K562 (cell line): ENCODE measurements at regions not wholly inside any gene's neighbourhood (a gene's known extent, or its start where the extent isn't known, plus 50 kb on each side); places are given as distances from the start of the nearest gene placed in this dataset.

Source experiments
- ATAC-seq: fragments of 200-7000 bp; cut with Tn5 transposase; 3 replicates; pipeline ENCODE4 v1.9.1; 2020; ENCODE audit warnings: moderate library complexity
- BruUV-seq: library from RNA; stranded (reverse); fragments of 400-500 nt; replicated peaks from 2 replicates; lab custom pipeline; 2021; lab: Mats Ljungman, UMichigan
- CTCF ChIA-PET: fragments of 300-600 bp; formaldehyde crosslinking; extraction: SDS; loops from one replicate; lab custom pipeline; 2021; ENCODE audit warnings: low intra/inter-chr PET ratio; lab: Yijun Ruan, JAX
- POLR2A ChIA-PET: fragments of 300-600, 350-650 bp; sonication (Branson Sonifier 250); formaldehyde crosslinking; extraction: SDS; loops from one replicate; lab custom pipeline; 2021; ENCODE audit warnings: antibody characterized with exemption, inconsistent platforms; lab: Yijun Ruan, JAX
- DNase-seq, 4 experiments: peaks; one replicate each; pipeline versions ENCODE4 v3.0.0 to v3.0.0-alpha.2; 2011 to 2018; ENCODE audit warnings: low spot score in 3 of 4, mixed read lengths in 3 of 4; ENCODE audit errors: extremely low read depth in 1 of 4
- FAIRE-seq: peaks from 2 replicates; lab custom pipeline; 2011; peaks lifted over from hg19 to GRCh38; lab: Jason Lieb, UNC
- H2AFZ ChIP-seq: 2 replicates; pipeline ENCODE4 v1.6.0; 2011; ENCODE audit warnings: low read depth, low read length, control low read depth, inconsistent platforms
- H3K27ac ChIP-seq: fragments of 200-600 bp; 3 replicates; pipeline ENCODE4 v1.8.0; 2011; ENCODE audit warnings: low read depth, mild to moderate bottlenecking, control low read depth, inconsistent platforms, low read length, moderate library complexity, mixed read lengths; ENCODE audit errors: extremely low read depth
- H3K27me3 ChIP-seq, 2 experiments: fragments of 300-600 bp in 1 of 2; 2 replicates in 1 of 2; 3 replicates in 1 of 2; pipeline versions ENCODE4 v1.6.0 to v1.8.0; 2011; ENCODE audit warnings: inconsistent platforms in 2 of 2, low read length in 2 of 2, mild to moderate bottlenecking in 1 of 2, mixed read lengths in 1 of 2, moderate library complexity in 1 of 2; ENCODE audit not compliant: control insufficient read depth in 2 of 2, insufficient read depth in 2 of 2
- H3K36me3 ChIP-seq: fragments of 300-600 bp; 3 replicates; pipeline ENCODE4 v1.8.0; 2011; ENCODE audit warnings: mild to moderate bottlenecking, low read length, inconsistent platforms; ENCODE audit not compliant: control insufficient read depth, insufficient read depth
- H3K4me1 ChIP-seq, 2 experiments: fragments of 200-600 bp in 1 of 2; replicated peaks in 1 of 2; 2 replicates in 1 of 2; 3 replicates in 1 of 2; pipeline versions ENCODE4 v1.5.1 to v1.8.0; 2011; ENCODE audit warnings: inconsistent platforms in 2 of 2, low read length in 2 of 2, mild to moderate bottlenecking in 1 of 2, mixed read lengths in 1 of 2, moderate library complexity in 1 of 2; ENCODE audit not compliant: control insufficient read depth in 2 of 2, insufficient read depth in 2 of 2
- H3K4me2 ChIP-seq: 2 replicates; pipeline ENCODE4 v1.6.1; 2011; ENCODE audit warnings: low read length, control low read depth, inconsistent platforms, mixed read lengths; ENCODE audit not compliant: insufficient read depth
- H3K4me3 ChIP-seq: fragments of 200-600 bp; sonication (generic), shearing (Covaris generic); 2 replicates; pipeline ENCODE4 v1.5.1; 2016; ENCODE audit warnings: control low read depth, inconsistent platforms
- H3K79me2 ChIP-seq: fragments of 200-600 bp; 3 replicates; pipeline ENCODE4 v1.8.0; 2011; ENCODE audit warnings: low read length, inconsistent platforms; ENCODE audit not compliant: control insufficient read depth, insufficient read depth
- H3K9ac ChIP-seq, 2 experiments: 2 replicates each; pipeline versions ENCODE4 v1.6.0 to v1.6.1; 2011; ENCODE audit warnings: low read depth in 2 of 2, low read length in 2 of 2, control low read depth in 1 of 2, inconsistent platforms in 1 of 2, mild to moderate bottlenecking in 1 of 2, mixed read lengths in 1 of 2; ENCODE audit not compliant: insufficient read depth in 1 of 2
- H3K9me1 ChIP-seq: one replicate; pipeline ENCODE4 v1.6.0; 2011; ENCODE audit warnings: inconsistent platforms, mild to moderate bottlenecking, low read length, moderate library complexity; ENCODE audit not compliant: control insufficient read depth, insufficient read depth
- H3K9me3 ChIP-seq: replicated peaks from 2 replicates; pipeline ENCODE4 v1.5.1; 2011; ENCODE audit warnings: low read depth, low read length, inconsistent platforms; ENCODE audit not compliant: control insufficient read depth, insufficient read depth
- H4K20me1 ChIP-seq: replicated peaks from 2 replicates; pipeline ENCODE4 v1.6.1; 2011; ENCODE audit warnings: low read length, inconsistent platforms, mixed read lengths; ENCODE audit not compliant: control insufficient read depth, insufficient read depth
- MTA1 ChIP-seq: fragments of 450-650 bp; IDR thresholded peaks from 2 replicates; pipeline ENCODE4 v1.6.1; 2017; ENCODE audit warnings: borderline replicate concordance
- NFIC ChIP-seq: fragments of 450-650 bp; IDR thresholded peaks from 2 replicates; pipeline ENCODE4 v1.6.1; 2017; ENCODE audit warnings: mild to moderate bottlenecking, inconsistent platforms
- POLR2G ChIP-seq: fragments of 200-400 bp; formaldehyde crosslinking; IDR thresholded peaks from 2 replicates; pipeline ENCODE4 v1.6.1; 2017; ENCODE audit warnings: low read depth, mild to moderate bottlenecking, antibody characterized with exemption, low read length, moderate library complexity
- whole genome bisulfite sequencing: fragments of 100-300 bp; shearing (Covaris generic); methylation state at CpG from one replicate; pipeline ENCODE4 v1.1.6; 2016; ENCODE audit warnings: low coverage, mixed read lengths; ENCODE audit not compliant: insufficient coverage; ENCODE audit errors: missing lambda C conversion rate; 5-methylcytosine and 5-hydroxymethylcytosine counted together
- in situ Hi-C: fragments of 300-500 bp; cut with MboI; formaldehyde crosslinking; loops from 4 replicates; pipeline ENCODE4 v1.15.0; 2018; ENCODE audit warnings: inconsistent platforms, mixed read lengths
- intact Hi-C: fragments of 100-400 bp; cut with micrococcal nuclease; formaldehyde crosslinking; loops from 2 replicates; pipeline ENCODE4 v1.14.2; 2022
- TF ChIP-seq, protein P1 (sequence below): sonication (generic); formaldehyde crosslinking; IDR thresholded peaks from 2 replicates; pipeline ENCODE4 v1.8.0; 2023; ENCODE audit warnings: missing genetic modification reagents, mild to moderate bottlenecking, borderline replicate concordance

DNA sequence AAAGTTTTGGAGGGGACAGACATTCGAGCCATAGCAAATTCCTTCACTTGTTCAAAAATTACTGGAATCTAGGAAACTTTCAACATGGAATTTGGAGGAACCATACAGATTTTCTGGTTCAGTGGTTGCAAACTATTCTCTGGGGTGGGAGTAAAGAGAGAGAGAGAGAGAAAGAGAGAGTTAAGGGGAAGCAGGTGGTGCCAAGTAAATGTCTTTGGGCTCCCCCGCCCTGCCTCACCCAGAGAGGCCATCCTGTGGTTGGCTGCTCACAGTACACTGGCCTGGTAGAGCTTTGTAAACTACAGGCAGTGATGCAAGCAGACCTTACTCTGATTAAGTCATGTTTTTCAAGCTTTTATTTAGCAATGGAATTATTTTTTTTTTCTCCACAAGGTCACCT is 82.6 kb downstream of the ADAMTS15 start (continued):
- TF ChIP-seq, protein P1, sequence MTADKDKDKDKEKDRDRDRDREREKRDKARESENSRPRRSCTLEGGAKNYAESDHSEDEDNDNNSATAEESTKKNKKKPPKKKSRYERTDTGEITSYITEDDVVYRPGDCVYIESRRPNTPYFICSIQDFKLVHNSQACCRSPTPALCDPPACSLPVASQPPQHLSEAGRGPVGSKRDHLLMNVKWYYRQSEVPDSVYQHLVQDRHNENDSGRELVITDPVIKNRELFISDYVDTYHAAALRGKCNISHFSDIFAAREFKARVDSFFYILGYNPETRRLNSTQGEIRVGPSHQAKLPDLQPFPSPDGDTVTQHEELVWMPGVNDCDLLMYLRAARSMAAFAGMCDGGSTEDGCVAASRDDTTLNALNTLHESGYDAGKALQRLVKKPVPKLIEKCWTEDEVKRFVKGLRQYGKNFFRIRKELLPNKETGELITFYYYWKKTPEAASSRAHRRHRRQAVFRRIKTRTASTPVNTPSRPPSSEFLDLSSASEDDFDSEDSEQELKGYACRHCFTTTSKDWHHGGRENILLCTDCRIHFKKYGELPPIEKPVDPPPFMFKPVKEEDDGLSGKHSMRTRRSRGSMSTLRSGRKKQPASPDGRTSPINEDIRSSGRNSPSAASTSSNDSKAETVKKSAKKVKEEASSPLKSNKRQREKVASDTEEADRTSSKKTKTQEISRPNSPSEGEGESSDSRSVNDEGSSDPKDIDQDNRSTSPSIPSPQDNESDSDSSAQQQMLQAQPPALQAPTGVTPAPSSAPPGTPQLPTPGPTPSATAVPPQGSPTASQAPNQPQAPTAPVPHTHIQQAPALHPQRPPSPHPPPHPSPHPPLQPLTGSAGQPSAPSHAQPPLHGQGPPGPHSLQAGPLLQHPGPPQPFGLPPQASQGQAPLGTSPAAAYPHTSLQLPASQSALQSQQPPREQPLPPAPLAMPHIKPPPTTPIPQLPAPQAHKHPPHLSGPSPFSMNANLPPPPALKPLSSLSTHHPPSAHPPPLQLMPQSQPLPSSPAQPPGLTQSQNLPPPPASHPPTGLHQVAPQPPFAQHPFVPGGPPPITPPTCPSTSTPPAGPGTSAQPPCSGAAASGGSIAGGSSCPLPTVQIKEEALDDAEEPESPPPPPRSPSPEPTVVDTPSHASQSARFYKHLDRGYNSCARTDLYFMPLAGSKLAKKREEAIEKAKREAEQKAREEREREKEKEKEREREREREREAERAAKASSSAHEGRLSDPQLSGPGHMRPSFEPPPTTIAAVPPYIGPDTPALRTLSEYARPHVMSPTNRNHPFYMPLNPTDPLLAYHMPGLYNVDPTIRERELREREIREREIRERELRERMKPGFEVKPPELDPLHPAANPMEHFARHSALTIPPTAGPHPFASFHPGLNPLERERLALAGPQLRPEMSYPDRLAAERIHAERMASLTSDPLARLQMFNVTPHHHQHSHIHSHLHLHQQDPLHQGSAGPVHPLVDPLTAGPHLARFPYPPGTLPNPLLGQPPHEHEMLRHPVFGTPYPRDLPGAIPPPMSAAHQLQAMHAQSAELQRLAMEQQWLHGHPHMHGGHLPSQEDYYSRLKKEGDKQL: no peak

DNA sequence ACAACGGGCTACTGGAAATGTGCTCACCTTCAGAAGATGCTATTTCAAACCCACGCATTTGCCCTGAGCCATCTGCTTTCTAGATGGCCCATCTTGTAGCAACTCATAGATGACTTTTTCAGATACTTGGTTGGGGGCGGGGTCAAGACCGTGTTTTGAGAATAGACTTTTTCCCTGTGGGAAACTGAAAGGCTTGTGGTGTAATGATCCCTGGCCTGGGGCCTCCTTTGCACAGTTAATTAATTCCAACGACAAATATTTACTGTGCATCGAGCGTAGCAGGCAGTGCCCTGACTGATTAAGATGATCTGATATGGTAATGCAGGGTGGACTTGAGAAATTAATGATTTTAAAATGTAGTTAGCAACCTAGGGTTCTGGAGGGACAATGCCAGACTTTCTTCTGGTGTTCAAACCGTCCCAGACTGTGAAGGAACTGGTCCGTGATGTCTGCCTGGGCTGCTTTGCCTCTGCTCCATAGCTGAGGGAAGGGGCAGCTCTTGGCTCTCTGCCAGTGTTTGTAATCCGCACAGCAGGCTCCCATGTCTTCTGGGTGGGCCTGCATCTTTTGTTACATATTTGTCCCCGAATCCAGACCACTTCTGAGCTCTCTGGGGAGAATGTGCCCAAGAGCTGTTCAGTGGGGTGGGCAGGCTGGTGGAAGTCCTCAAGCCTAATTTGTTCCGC is 84.8 kb downstream of the ADAMTS15 start:
- H3K4me1 ChIP-seq: no peaks in the 10 kb centered on the region
- no peaks in the 10 kb centered on the region for H3K9me1 ChIP-seq
- TF ChIP-seq MTA1 (no peak), POLR2G (no peak), NFIC (peak; percentile 62)
- TF ChIP-seq, all 486 proteins: peak for 1
- Histone ChIP-seq H3K36me3 (no peaks in the 10 kb centered on the region), H3K9ac (no peak overlapping the region), H3K27ac (no peak overlapping the region), H3K4me3 (no peak overlapping the region), H3K27me3 (peaks cover 7 to 32% of the 10 kb centered on the region in 2 experiments; a peak in 4 of 5 replicates), H2AFZ (no peak overlapping the region), H3K79me2 (no peaks in the 10 kb centered on the region), H4K20me1 (no peaks in the 10 kb centered on the region; the same call in none of the 2 replicates), H3K4me2 (no peak overlapping the region), H3K9me3 (no peaks in the 10 kb centered on the region)
- ATAC-seq: no peak
- no peak for FAIRE-seq
- DNase-seq: no peak
- in situ Hi-C loops (no loop called here), intact Hi-C loops (no loop called here)
- ChIA-PET CTCF (interaction anchor here (0.6 kb wide), 1 partner anchor 144 kb away, joined by 4 read pairs; no protein-coding TSS in a partner anchor), POLR2A (interaction anchor here (1.0 kb wide), 1 partner anchor 13 kb away, joined by 4 read pairs; no protein-coding TSS in a partner anchor)
- WGBS: under 1% methylated on average over 12 of the region's 12 CpGs
- BruUV-seq: no TSS peak
